Mesodermal cell (in vitro differentiated cells): ENCODE measurements at regions not wholly inside any gene's neighbourhood (a gene's known extent, or its start where the extent isn't known, plus 50 kb on each side); places are given as distances from the start of the nearest gene placed in this dataset.

Experiments used
- H3K27ac ChIP-seq: 2 replicates; pipeline ENCODE4 v1.7.0; 2013; ENCODE audit warnings: mild to moderate bottlenecking, low read depth, low read length, moderate library complexity; ENCODE audit not compliant: severe bottlenecking
- H3K36me3 ChIP-seq: 2 replicates; pipeline ENCODE4 v1.7.1; 2013; ENCODE audit warnings: mild to moderate bottlenecking, low read length, moderate library complexity; ENCODE audit not compliant: control insufficient read depth, insufficient read depth
- H3K4me1 ChIP-seq: one replicate; pipeline ENCODE4 v1.7.1; 2013; ENCODE audit warnings: mild to moderate bottlenecking, low read length; ENCODE audit not compliant: insufficient read depth, control insufficient read depth, poor library complexity, severe bottlenecking
- H3K4me3 ChIP-seq: 2 replicates; pipeline ENCODE4 v1.7.0; 2013; ENCODE audit warnings: low read length, control low read depth, mild to moderate bottlenecking; ENCODE audit not compliant: insufficient read depth, poor library complexity, severe bottlenecking; ENCODE audit errors: extremely low read depth
- H3K9me3 ChIP-seq: 2 replicates; pipeline ENCODE4 v1.7.1; 2013; ENCODE audit warnings: mild to moderate bottlenecking, low read length, moderate library complexity; ENCODE audit not compliant: control insufficient read depth
- WGBS, 2 experiments: methylation state at CpG; one replicate each; pipeline ENCODE4 v1.1.5; 2013; ENCODE audit warnings: missing lambda C conversion rate in 2 of 2; ENCODE audit not compliant: insufficient coverage in 2 of 2; 5-methylcytosine and 5-hydroxymethylcytosine counted together

- WGBS, 2 experiments, result 73 to 75% methylated on average over 3 to 7 of the region's 7 CpGs
- H3K4me3 ChIP-seq, result no peak overlapping the region
These were observed 234.4 kb upstream of the E2F8 start for GRCh38 chr11:19474954-19475721.

GRCh38 chr11:19474211-19474610, 233.5 kb upstream of the E2F8 start:
- no peak overlapping the region for H3K4me3 ChIP-seq
- no peaks in the 10 kb centered on the region for H3K9me3 ChIP-seq
- H3K27ac ChIP-seq, result no peak overlapping the region
- H3K36me3 ChIP-seq, result no peaks in the 10 kb centered on the region
- WGBS, 2 experiments, result 84% methylated on average over 4 of the region's 4 CpGs
- no peaks in the 10 kb centered on the region for H3K4me1 ChIP-seq

More at GRCh38 chr11:19474954-19475721, 234.4 kb upstream of the E2F8 start:
- Histone ChIP-seq H3K27ac (no peak overlapping the region), H3K36me3 (no peaks in the 10 kb centered on the region), H3K4me1 (no peaks in the 10 kb centered on the region), H3K9me3 (no peaks in the 10 kb centered on the region)

- Histone ChIP-seq H3K4me1 (no peaks in the 10 kb centered on the region), H3K4me3 (no peak overlapping the region), H3K36me3 (no peaks in the 10 kb centered on the region), H3K9me3 (no peaks in the 10 kb centered on the region), H3K27ac (no peak overlapping the region)
- WGBS, 2 experiments, result 97 to 100% methylated on average over 3 of the region's 3 CpGs
These were observed 231.9 kb upstream of the E2F8 start for GRCh38 chr11:19472679-19473078.

- Histone ChIP-seq H3K4me1 (no peaks in the 10 kb centered on the region), H3K27ac (no peak overlapping the region), H3K4me3 (no peak overlapping the region), H3K9me3 (no peaks in the 10 kb centered on the region), H3K36me3 (no peaks in the 10 kb centered on the region)
- 92 to 100% methylated on average over 1 of the region's 2 CpGs for WGBS, 2 experiments
These were observed 227.2 kb upstream of the E2F8 start for GRCh38 chr11:19467904-19468303.

GRCh38 chr11:19466314-19466713, 225.6 kb upstream of the E2F8 start:
- Histone ChIP-seq H3K4me1 (no peaks in the 10 kb centered on the region), H3K27ac (no peak overlapping the region), H3K9me3 (no peaks in the 10 kb centered on the region), H3K4me3 (no peak overlapping the region), H3K36me3 (no peaks in the 10 kb centered on the region)
- WGBS, 2 experiments, result 87 to 92% methylated on average over 5 to 6 of the region's 7 CpGs

- Histone ChIP-seq H3K4me3 (no peak overlapping the region), H3K4me1 (no peaks in the 10 kb centered on the region), H3K36me3 (no peaks in the 10 kb centered on the region), H3K9me3 (no peaks in the 10 kb centered on the region), H3K27ac (no peak overlapping the region)
- 82 to 85% methylated on average over 4 to 7 of the region's 7 CpGs for WGBS, 2 experiments
These were observed 223.2 kb upstream of the E2F8 start for GRCh38 chr11:19463976-19464375.

GRCh38 chr11:19460718-19461405, 220.1 kb upstream of the E2F8 start:
- Histone ChIP-seq H3K36me3 (no peaks in the 10 kb centered on the region), H3K4me1 (no peaks in the 10 kb centered on the region), H3K27ac (no peak overlapping the region), H3K9me3 (no peaks in the 10 kb centered on the region), H3K4me3 (no peak overlapping the region)
- WGBS, 2 experiments, result 78 to 87% methylated on average over 4 of the region's 6 CpGs

- Histone ChIP-seq H3K4me1 (no peaks in the 10 kb centered on the region), H3K9me3 (no peaks in the 10 kb centered on the region), H3K4me3 (no peak overlapping the region), H3K27ac (no peak overlapping the region), H3K36me3 (no peaks in the 10 kb centered on the region)
These were observed 218.5 kb upstream of the E2F8 start for GRCh38 chr11:19459240-19459639.

- H3K4me1 ChIP-seq, result no peaks in the 10 kb centered on the region
- H3K9me3 ChIP-seq, result no peaks in the 10 kb centered on the region
- WGBS, 2 experiments, result 76 to 90% methylated on average over 2 to 3 of the region's 3 CpGs
- no peaks in the 10 kb centered on the region for H3K36me3 ChIP-seq
- no peak overlapping the region for H3K27ac ChIP-seq
- H3K4me3 ChIP-seq, result no peak overlapping the region
These were observed 218.0 kb upstream of the E2F8 start for GRCh38 chr11:19458721-19459120.

- Histone ChIP-seq H3K36me3 (no peaks in the 10 kb centered on the region), H3K9me3 (no peaks in the 10 kb centered on the region), H3K4me3 (no peak overlapping the region), H3K4me1 (no peaks in the 10 kb centered on the region), H3K27ac (no peak overlapping the region)
- WGBS, 2 experiments, result 50% methylated on average over 1 of the region's 2 CpGs; no CpG with 5 or more reads in 1 of the 2 experiments
These were observed 217.5 kb upstream of the E2F8 start for GRCh38 chr11:19458231-19458630.

GRCh38 chr11:19455731-19456130, 215.0 kb upstream of the E2F8 start:
- Histone ChIP-seq H3K27ac (no peak overlapping the region), H3K36me3 (no peaks in the 10 kb centered on the region), H3K4me3 (no peak overlapping the region), H3K4me1 (no peaks in the 10 kb centered on the region), H3K9me3 (no peaks in the 10 kb centered on the region)
- WGBS, 2 experiments, result 27 to 72% methylated on average over 2 to 3 of the region's 4 CpGs
